SK-N-SH (cell line): ENCODE measurements at regions not wholly inside any gene's neighbourhood (a gene's known extent, or its start where the extent isn't known, plus 50 kb on each side); places are given as distances from the start of the nearest gene placed in this dataset.

Experiments used
- CTCF ChIA-PET: fragments of 300-600, 350-600 bp; formaldehyde crosslinking; extraction: SDS; loops from one replicate; lab custom pipeline; 2021; lab: Yijun Ruan, JAX
- POLR2A ChIA-PET: fragments of 350-600 bp; sonication (Branson Sonifier 250); formaldehyde crosslinking; extraction: SDS; loops from one replicate; lab custom pipeline; 2020; ENCODE audit warnings: antibody characterized with exemption, inconsistent platforms; lab: Yijun Ruan, JAX
- DNase-seq: peaks from one replicate; pipeline ENCODE4 v3.0.0; 2012
- H2AFZ ChIP-seq: fragments of 200-600 bp; sonication (generic); 2 replicates; pipeline ENCODE4 v1.8.1; 2016; ENCODE audit warnings: antibody characterized with exemption, mild to moderate bottlenecking, low read depth
- H3F3A ChIP-seq: fragments of 200-600 bp; sonication (generic); replicated peaks from 2 replicates; pipeline ENCODE3; 2016; ENCODE audit warnings: antibody characterized with exemption, mild to moderate bottlenecking; ENCODE audit not compliant: insufficient read depth
- H3K27ac ChIP-seq, 2 experiments: fragments of 200-500 bp in 1 of 2; fragments of 200-600 bp in 1 of 2; sonication (Bioruptor generic) in 1 of 2; sonication (generic), shearing (Covaris generic) in 1 of 2; 2 replicates each; pipeline versions ENCODE4 v1.5.1 to v1.6.1; 2014 to 2016; ENCODE audit warnings: low read depth in 2 of 2, inconsistent platforms in 1 of 2, low read length in 1 of 2, mild to moderate bottlenecking in 1 of 2, mixed read lengths in 1 of 2
- H3K27me3 ChIP-seq: fragments of 200-600 bp; sonication (generic), shearing (Covaris generic); 2 replicates; pipeline ENCODE4 v1.6.1; 2016; ENCODE audit warnings: mixed run types; ENCODE audit not compliant: insufficient read depth
- H3K36me3 ChIP-seq, 2 experiments: fragments of 200-500 bp in 1 of 2; fragments of 200-600 bp in 1 of 2; sonication (Bioruptor generic) in 1 of 2; sonication (generic) in 1 of 2; replicated peaks in 1 of 2; 2 replicates each; pipeline versions ENCODE3 to v1.5.1; 2014 to 2016; ENCODE audit warnings: low read length in 1 of 2, mild to moderate bottlenecking in 1 of 2; ENCODE audit not compliant: insufficient read depth in 2 of 2, control insufficient read depth in 1 of 2
- H3K4me1 ChIP-seq, 2 experiments: fragments of 200-500 bp in 1 of 2; fragments of 200-600 bp in 1 of 2; sonication (Bioruptor generic) in 1 of 2; sonication (generic), shearing (Covaris generic) in 1 of 2; 2 replicates each; pipeline versions ENCODE4 v1.5.1 to v1.6.1; 2014 to 2016; ENCODE audit warnings: low read depth in 1 of 2, low read length in 1 of 2, mixed run types in 1 of 2; ENCODE audit not compliant: insufficient read depth in 2 of 2, control insufficient read depth in 1 of 2
- H3K4me2 ChIP-seq: fragments of 200-600 bp; sonication (generic), shearing (Covaris generic); 2 replicates; pipeline ENCODE4 v1.6.1; 2017; ENCODE audit warnings: mixed run types
- H3K4me3 ChIP-seq, 2 experiments: fragments of 200-500 bp in 1 of 2; fragments of 200-600 bp in 1 of 2; sonication (Bioruptor generic) in 1 of 2; sonication (generic), shearing (Covaris generic) in 1 of 2; 2 replicates each; pipeline versions ENCODE4 v1.5.1 to v1.8.1; 2014 to 2016; ENCODE audit warnings: low read depth in 2 of 2, inconsistent platforms in 1 of 2, low read length in 1 of 2, mild to moderate bottlenecking in 1 of 2, mixed read lengths in 1 of 2, moderate library complexity in 1 of 2
- H3K79me2 ChIP-seq: fragments of 200-600 bp; sonication (generic); 2 replicates; pipeline ENCODE4 v1.8.1; 2017; ENCODE audit warnings: mild to moderate bottlenecking; ENCODE audit not compliant: insufficient read depth
- H3K9ac ChIP-seq: fragments of 200-600 bp; sonication (generic); 2 replicates; pipeline ENCODE4 v1.6.1; 2017; ENCODE audit warnings: mixed run types
- H3K9me2 ChIP-seq: fragments of 200-600 bp; sonication (generic); 2 replicates; pipeline ENCODE4 v1.6.1; 2017; ENCODE audit warnings: mixed run types
- H3K9me3 ChIP-seq: fragments of 200-600 bp; sonication (generic); 2 replicates; pipeline ENCODE4 v1.6.1; 2017; ENCODE audit warnings: mixed run types, mild to moderate bottlenecking, moderate library complexity
- H4K20me1 ChIP-seq: fragments of 200-600 bp; sonication (generic); 2 replicates; pipeline ENCODE4 v1.6.1; 2017; ENCODE audit warnings: mild to moderate bottlenecking, mixed run types; ENCODE audit not compliant: insufficient read depth
- CHD2 ChIP-seq: fragments of 150-350 bp; IDR thresholded peaks from 2 replicates; pipeline ENCODE4 v1.6.1; 2018; ENCODE audit warnings: low read length; ENCODE audit not compliant: partially characterized antibody
- ELF1 ChIP-seq: IDR thresholded peaks from 2 replicates; pipeline ENCODE4 v1.4.0; 2012
- FOXJ3 ChIP-seq: sonication (generic); formaldehyde crosslinking; IDR thresholded peaks from 2 replicates; pipeline ENCODE4 v1.5.1; 2020; ENCODE audit warnings: mild to moderate bottlenecking, missing genetic modification reagents
- FOXM1 ChIP-seq: IDR thresholded peaks from 2 replicates; pipeline ENCODE4 v1.4.0; 2012; ENCODE audit warnings: low read depth, mild to moderate bottlenecking
- GATA2 ChIP-seq: sonication (generic); formaldehyde crosslinking; IDR thresholded peaks from 2 replicates; pipeline ENCODE4 v1.5.0; 2020; ENCODE audit warnings: mild to moderate bottlenecking, missing genetic modification reagents
- IRF3 ChIP-seq: fragments of 150-350 bp; IDR thresholded peaks from 2 replicates; pipeline ENCODE4 v1.6.1; 2016; ENCODE audit warnings: mild to moderate bottlenecking, low read depth, low read length
- MEF2A ChIP-seq: IDR thresholded peaks from 2 replicates; pipeline ENCODE4 v1.4.0; 2012; ENCODE audit warnings: low read depth, borderline replicate concordance
- PBX3 ChIP-seq: IDR thresholded peaks from 2 replicates; pipeline ENCODE4; 2012
- POLR2AphosphoS5 ChIP-seq: IDR thresholded peaks from 2 replicates; pipeline ENCODE4 v1.6.1; 2012; ENCODE audit warnings: low read depth, low read length
- RAD21 ChIP-seq: IDR thresholded peaks from 2 replicates; pipeline ENCODE4 v1.6.1; 2012; ENCODE audit warnings: mild to moderate bottlenecking, low read length
- REST ChIP-seq: IDR thresholded peaks from 2 replicates; pipeline ENCODE4 v1.6.1; 2012; ENCODE audit warnings: mild to moderate bottlenecking, low read depth, low read length, moderate library complexity
- SMC3 ChIP-seq: IDR thresholded peaks from 2 replicates; pipeline ENCODE4 v1.6.1; 2012; ENCODE audit warnings: low read depth, low read length, improper control_type of control experiment
- TAF1 ChIP-seq: IDR thresholded peaks from 2 replicates; pipeline ENCODE4 v1.6.1; 2012; ENCODE audit warnings: low read depth, mild to moderate bottlenecking, low read length, moderate library complexity, borderline replicate concordance
- TCF12 ChIP-seq: IDR thresholded peaks from 2 replicates; pipeline ENCODE4 v1.4.0; 2012
- TEAD4 ChIP-seq: IDR thresholded peaks from 2 replicates; pipeline ENCODE4 v1.4.0; 2012; ENCODE audit warnings: mild to moderate bottlenecking, borderline replicate concordance; ENCODE audit not compliant: insufficient read depth
- USF2 ChIP-seq: fragments of 150-350 bp; IDR thresholded peaks from 2 replicates; pipeline ENCODE4 v1.6.1; 2017; ENCODE audit warnings: antibody characterized with exemption, low read length, low read depth, borderline replicate concordance
- YY1 ChIP-seq: IDR thresholded peaks from 2 replicates; pipeline ENCODE4 v1.4.0; 2012; ENCODE audit warnings: low read depth, mild to moderate bottlenecking
- ZBTB33 ChIP-seq: IDR thresholded peaks from 2 replicates; pipeline ENCODE4 v1.4.0; 2012; ENCODE audit warnings: low read depth, borderline replicate concordance
- WGBS: methylation state at CpG from one replicate; pipeline ENCODE4 v1.1.6; 2017; ENCODE audit warnings: low lambda C conversion rate; 5-methylcytosine and 5-hydroxymethylcytosine counted together

GRCh38 chr22:23397613-23398567 lies 182.2 kb downstream of the IGLL1 start:
- Histone ChIP-seq H3K9me2 (no peaks in the 10 kb centered on the region), H3K4me2 (no peak overlapping the region), H4K20me1 (no peaks in the 10 kb centered on the region), H3K4me3 (no peak overlapping the region), H3K79me2 (no peaks in the 10 kb centered on the region), H3K9ac (no peak overlapping the region), H3K36me3 (no peaks in the 10 kb centered on the region), H3K9me3 (no peaks in the 10 kb centered on the region), H2AFZ (no peak overlapping the region), H3K4me1 (peaks cover 0 to 31% of the 10 kb centered on the region in 2 experiments; a peak in 1 of 4 replicates), H3K27me3 (no peaks in the 10 kb centered on the region), H3F3A (peaks cover 5% of the 10 kb centered on the region), H3K27ac (no peak overlapping the region; a peak in 1 of 4 replicates)
- ChIA-PET CTCF (interaction anchor here (2.3 to 5.1 kb wide), 3 partner anchors 12 to 193 kb away, joined by 7 to 31 read pairs (median 7); no protein-coding TSS in a partner anchor), POLR2A (no interaction called here)
- no peak for DNase-seq
- 93% methylated on average over 10 of the region's 29 CpGs for WGBS
- TF ChIP-seq TAF1 (no peak), ZBTB33 (no peak), POLR2AphosphoS5 (no peak), IRF3 (no peak), REST (no peak), MEF2A (no peak), TEAD4 (no peak), YY1 (no peak), RAD21 (no peak), TCF12 (no peak), USF2 (no peak), GATA2 (no peak), PBX3 (no peak), FOXM1 (no peak), ELF1 (no peak), FOXJ3 (CRISPR knock-in tag) (no peak), SMC3 (no peak), CHD2 (no peak)
